ENCODE measurements at regions not wholly inside any gene's neighbourhood (a gene's known extent, or its start where the extent isn't known, plus 50 kb on each side); places are given as distances from the start of the nearest gene placed in this dataset.

GRCh38 chr14:29205658-29206057 is 439.1 kb downstream of the FOXG1 start (continued):
- TF ChIP-seq CHD7 (IDR thresholded peaks at IDR 0.05; ENCODE audit: insufficient replicate concordance, low read length) (no peak), BRCA1 (IDR thresholded peaks at IDR 0.05; ENCODE audit: low read depth, low read length) (no peak)
